HEK293T (cell line): ENCODE measurements at regions not wholly inside any gene's neighbourhood (a gene's known extent, or its start where the extent isn't known, plus 50 kb on each side); places are given as distances from the start of the nearest gene placed in this dataset.

Source experiments
- CTCF ChIA-PET: fragments of 350-600 bp; formaldehyde crosslinking; extraction: SDS; loops from one replicate; lab custom pipeline; 2021; ENCODE audit warnings: antibody characterized with exemption, inconsistent platforms; lab: Yijun Ruan, JAX
- POLR2A ChIA-PET: fragments of 350-600 bp; formaldehyde crosslinking; extraction: SDS; loops from one replicate; lab custom pipeline; 2020; ENCODE audit warnings: antibody characterized with exemption, inconsistent platforms; lab: Yijun Ruan, JAX
- DNase-seq: peaks from one replicate; pipeline ENCODE4 v3.0.0; 2012; ENCODE audit warnings: mixed read lengths; ENCODE audit errors: extremely low spot score
- ARNT ChIP-seq: fragments of 450-650 bp; IDR thresholded peaks from 2 replicates; pipeline ENCODE4 v1.6.1; 2017; ENCODE audit warnings: mild to moderate bottlenecking
- BHLHE40 ChIP-seq: fragments of 450-650 bp; IDR thresholded peaks from 2 replicates; pipeline ENCODE4 v1.6.1; 2016; ENCODE audit warnings: mild to moderate bottlenecking, moderate library complexity, borderline replicate concordance
- CTBP1 ChIP-seq: fragments of 450-650 bp; IDR thresholded peaks from 2 replicates; pipeline ENCODE4 v1.6.1; 2016; ENCODE audit warnings: borderline replicate concordance
- ELF4 ChIP-seq: fragments of 450-650 bp; IDR thresholded peaks from 2 replicates; pipeline ENCODE4 v1.6.1; 2017; ENCODE audit warnings: antibody characterized with exemption
- FOXA1 ChIP-seq: fragments of 450-650 bp; IDR thresholded peaks from 2 replicates; pipeline ENCODE4 v1.6.1; 2016; ENCODE audit warnings: mild to moderate bottlenecking
- FOXK2 ChIP-seq: fragments of 450-650 bp; IDR thresholded peaks from 2 replicates; pipeline ENCODE4 v1.6.1; 2016; ENCODE audit warnings: mild to moderate bottlenecking
- FOXM1 ChIP-seq: fragments of 450-650 bp; IDR thresholded peaks from 2 replicates; pipeline ENCODE4 v1.6.1; 2017; ENCODE audit warnings: mild to moderate bottlenecking, borderline replicate concordance
- HDGF ChIP-seq: fragments of 450-650 bp; IDR thresholded peaks from 2 replicates; pipeline ENCODE4 v1.6.1; 2017; ENCODE audit warnings: antibody characterized with exemption, borderline replicate concordance
- L3MBTL2 ChIP-seq: fragments of 450-650 bp; conservative IDR thresholded peaks from 2 replicates; pipeline ENCODE4 v1.6.1; 2016; ENCODE audit warnings: mild to moderate bottlenecking
- LEF1 ChIP-seq: fragments of 450-650 bp; IDR thresholded peaks from 2 replicates; pipeline ENCODE4 v1.6.1; 2017; ENCODE audit warnings: mild to moderate bottlenecking, borderline replicate concordance
- NFRKB ChIP-seq: fragments of 450-650 bp; IDR thresholded peaks from 2 replicates; pipeline ENCODE4 v1.6.1; 2016; ENCODE audit warnings: mild to moderate bottlenecking, moderate library complexity
- SP1 ChIP-seq: fragments of 450-650 bp; IDR thresholded peaks from 2 replicates; pipeline ENCODE4 v1.6.1; 2017
- SUZ12 ChIP-seq: fragments of 450-650 bp; IDR thresholded peaks from 2 replicates; pipeline ENCODE4 v1.6.1; 2016; ENCODE audit warnings: mild to moderate bottlenecking
- TARDBP ChIP-seq: fragments of 450-650 bp; IDR thresholded peaks from 2 replicates; pipeline ENCODE4 v1.6.1; 2016
- ZNF384 ChIP-seq: fragments of 450-650 bp; IDR thresholded peaks from 2 replicates; pipeline ENCODE4 v1.6.1; 2016
- TF ChIP-seq, protein P1 (sequence below): fragments of 450-650 bp; IDR thresholded peaks from 2 replicates; pipeline ENCODE4 v1.6.1; 2016

DNA sequence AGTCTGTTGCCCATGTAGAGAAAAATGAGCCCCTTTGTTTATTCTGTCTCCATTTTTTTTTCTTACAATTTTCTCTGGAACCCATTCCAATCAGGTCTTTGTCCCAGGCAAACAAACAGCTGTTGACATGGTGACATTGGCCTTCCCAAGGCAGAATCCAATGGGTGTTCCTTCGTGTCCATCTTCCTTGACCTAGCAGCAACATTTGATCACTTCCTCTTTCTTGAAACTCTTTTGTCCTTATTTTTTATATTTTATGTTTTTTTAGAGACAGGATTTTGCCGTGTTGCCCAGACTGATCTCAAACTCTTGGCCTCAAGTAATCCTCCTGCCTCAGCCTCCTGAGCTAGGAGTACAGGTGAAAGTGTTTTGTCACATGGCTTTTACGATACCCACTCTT lies 65.4 kb upstream of the CACNA1E start:
- POLR2A ChIA-PET = no interaction called here

DNA sequence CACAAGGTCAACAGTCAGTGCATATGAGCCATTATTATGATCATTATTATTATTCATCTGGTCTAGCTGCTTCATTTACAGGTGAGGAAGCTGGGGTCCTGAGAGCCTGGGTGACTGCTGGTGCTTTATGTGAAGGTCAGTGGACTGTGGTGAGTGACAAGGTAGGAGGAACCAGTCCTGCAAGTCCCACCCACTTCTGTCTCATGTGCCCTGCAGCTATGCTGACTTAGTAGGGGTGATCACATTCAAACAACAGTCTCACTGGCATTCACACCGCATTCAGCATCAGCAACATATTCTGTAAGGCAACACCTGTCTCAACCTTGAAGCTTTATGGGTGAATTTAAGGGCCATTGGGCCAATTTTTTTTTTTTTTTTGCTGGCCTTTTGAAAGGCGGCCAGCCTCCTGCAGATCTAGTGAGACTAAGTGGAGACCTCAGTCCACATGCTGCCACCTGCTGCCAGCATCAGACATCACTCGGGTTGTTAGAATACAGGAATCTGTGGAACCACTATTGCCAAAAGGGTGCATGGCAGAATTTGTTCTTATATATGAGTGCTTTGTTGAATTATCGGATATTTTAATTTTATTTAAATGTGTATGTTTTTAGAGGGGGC lies 59.9 kb upstream of the CACNA1E start:
- peak; percentile 70 for DNase-seq
- TF ChIP-seq FOXK2 (no peak), ZNF384 (peak; percentile 63)

More for the DNA sequence above, 65.4 kb upstream of the CACNA1E start:
- CTCF ChIA-PET = no interaction called here
- TF ChIP-seq, protein P1, sequence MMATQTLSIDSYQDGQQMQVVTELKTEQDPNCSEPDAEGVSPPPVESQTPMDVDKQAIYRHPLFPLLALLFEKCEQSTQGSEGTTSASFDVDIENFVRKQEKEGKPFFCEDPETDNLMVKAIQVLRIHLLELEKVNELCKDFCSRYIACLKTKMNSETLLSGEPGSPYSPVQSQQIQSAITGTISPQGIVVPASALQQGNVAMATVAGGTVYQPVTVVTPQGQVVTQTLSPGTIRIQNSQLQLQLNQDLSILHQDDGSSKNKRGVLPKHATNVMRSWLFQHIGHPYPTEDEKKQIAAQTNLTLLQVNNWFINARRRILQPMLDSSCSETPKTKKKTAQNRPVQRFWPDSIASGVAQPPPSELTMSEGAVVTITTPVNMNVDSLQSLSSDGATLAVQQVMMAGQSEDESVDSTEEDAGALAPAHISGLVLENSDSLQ = no peak
- TF ChIP-seq ELF4 = no peak
- TF ChIP-seq HDGF = no peak
- TF ChIP-seq TARDBP = no peak
- TF ChIP-seq FOXA1 = no peak
- TF ChIP-seq L3MBTL2 = no peak
- TF ChIP-seq ARNT = no peak
- no peak for TF ChIP-seq CTBP1
- TF ChIP-seq FOXM1 = no peak
- no peak for TF ChIP-seq ZNF384
- TF ChIP-seq BHLHE40 = no peak
- no peak for TF ChIP-seq SUZ12
- no peak for TF ChIP-seq LEF1
- no peak for DNase-seq

DNA sequence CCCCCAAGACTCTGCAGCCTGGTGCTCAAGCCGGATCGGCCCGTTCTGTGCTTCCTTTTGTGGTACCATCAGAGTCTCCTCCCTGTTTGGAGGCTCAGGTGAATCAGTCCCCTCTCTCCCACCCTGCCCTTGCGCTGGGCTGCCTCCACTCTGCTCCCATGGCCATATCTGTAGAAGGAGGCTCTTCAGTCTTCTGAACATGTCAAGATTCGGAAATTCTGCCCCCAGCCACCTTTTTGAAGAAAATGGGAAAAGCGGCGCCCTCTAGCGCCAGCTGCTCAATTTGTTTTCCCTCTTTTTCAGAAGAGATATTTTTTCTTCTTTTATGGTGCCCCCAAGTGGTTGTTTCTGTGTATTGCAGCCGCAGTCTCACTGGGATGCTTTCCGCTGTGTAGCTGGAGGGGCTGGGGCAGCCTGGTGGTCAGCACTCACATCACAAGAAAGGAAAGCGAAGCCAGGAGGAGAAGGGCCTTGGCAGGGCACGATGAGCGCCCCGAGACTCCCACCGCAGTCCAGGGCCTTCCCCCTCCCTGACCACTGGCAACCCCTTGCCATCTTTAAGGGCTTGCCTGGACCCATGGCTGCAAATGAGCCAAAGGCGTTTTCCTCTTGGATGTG lies 58.4 kb upstream of the CACNA1E start:
- peak; percentile 85 for DNase-seq
- TF ChIP-seq FOXA1 (no peak), ZNF384 (no peak), NFRKB (no peak), HDGF (no peak), CTBP1 (no peak), BHLHE40 (no peak), SUZ12 (no peak), L3MBTL2 (no peak), ARNT (no peak), FOXM1 (no peak), ELF4 (no peak), SP1 (no peak)
- TF ChIP-seq, protein P1 = no peak
- POLR2A ChIA-PET = no interaction called here
- CTCF ChIA-PET = interaction anchor here (0.5 to 1.7 kb wide), 17 partner anchors 9 to 928 kb away, joined by 3 to 15 read pairs (median 3); no protein-coding TSS in a partner anchor

More for the DNA sequence above, 59.9 kb upstream of the CACNA1E start:
- POLR2A ChIA-PET = no interaction called here
- CTCF ChIA-PET = interaction anchor here (0.6 to 0.7 kb wide), 8 partner anchors 27 to 956 kb away, joined by 3 to 12 read pairs (median 4); no protein-coding TSS in a partner anchor

DNA sequence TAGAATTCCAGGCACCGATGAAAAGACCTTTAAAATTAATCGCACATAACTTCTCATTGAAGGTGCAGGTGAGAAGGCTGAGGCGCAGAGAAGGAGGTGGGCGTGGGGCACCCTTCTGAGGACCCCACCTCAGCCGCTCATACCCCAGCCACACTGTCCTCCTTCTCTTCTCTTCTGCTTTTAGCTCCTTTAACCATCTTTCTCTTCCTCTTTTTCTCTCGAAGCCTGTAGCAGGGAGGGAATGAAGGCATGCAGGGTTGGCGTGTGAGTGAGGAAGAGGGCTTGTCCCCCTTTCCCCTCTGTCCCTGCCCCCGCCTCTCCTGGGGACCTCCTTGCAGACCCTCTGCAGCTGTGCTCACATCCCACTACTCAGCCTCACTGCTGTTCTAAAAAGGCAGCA lies 57.8 kb upstream of the CACNA1E start:
- ChIA-PET CTCF (interaction anchor here (0.5 to 1.7 kb wide), 13 partner anchors 8 to 267 kb away, joined by 3 to 15 read pairs (median 4); no protein-coding TSS in a partner anchor), POLR2A (no interaction called here)
- no peak for DNase-seq
- TF ChIP-seq SUZ12 (no peak), HDGF (no peak), L3MBTL2 (no peak), ARNT (no peak), FOXA1 (no peak), NFRKB (no peak), BHLHE40 (no peak), SP1 (no peak), LEF1 (no peak), ZNF384 (no peak), TARDBP (no peak), FOXK2 (no peak)
- TF ChIP-seq, protein P1 = no peak

DNA sequence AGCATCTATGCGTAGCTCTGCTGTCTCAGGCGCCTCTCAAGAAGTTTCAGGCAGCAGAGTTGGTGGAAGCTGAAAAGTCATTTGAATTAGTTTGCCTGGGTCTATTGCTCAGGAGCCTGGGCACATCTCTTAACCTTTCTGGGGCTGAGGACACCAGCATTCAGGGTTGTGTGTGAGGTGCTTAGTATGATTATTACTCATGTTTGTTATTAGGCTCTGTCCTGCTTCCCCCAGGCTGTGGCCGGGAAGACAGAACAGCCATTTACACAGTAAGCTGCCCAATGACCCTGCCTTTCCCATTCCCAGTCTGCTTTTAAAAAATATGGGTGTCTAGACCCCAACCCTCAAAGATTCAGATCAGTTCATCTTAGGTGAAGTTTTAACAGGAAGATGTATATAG lies 53.9 kb upstream of the CACNA1E start:
- DNase-seq = no peak
- POLR2A ChIA-PET = no interaction called here
- CTCF ChIA-PET = interaction anchor here (0.6 to 1.1 kb wide), 2 partner anchors 10 to 1159 kb away, joined by 3 to 4 read pairs; no protein-coding TSS in a partner anchor
- TF ChIP-seq ZNF384 = no peak
- TF ChIP-seq FOXM1 = no peak
- no peak for TF ChIP-seq SP1
- TF ChIP-seq, protein P1 = no peak
- no peak for TF ChIP-seq ARNT
- no peak for TF ChIP-seq CTBP1
- TF ChIP-seq FOXA1 = no peak
- TF ChIP-seq FOXK2 = no peak
- no peak for TF ChIP-seq HDGF
- TF ChIP-seq TARDBP = no peak
- TF ChIP-seq L3MBTL2 = no peak
- TF ChIP-seq LEF1 = no peak
- TF ChIP-seq BHLHE40 = no peak
- TF ChIP-seq NFRKB = no peak
- TF ChIP-seq ELF4 = no peak
- TF ChIP-seq SUZ12 = no peak
